WTC11 (cell line): ENCODE measurements at regions not wholly inside any gene's neighbourhood (a gene's known extent, or its start where the extent isn't known, plus 50 kb on each side); places are given as distances from the start of the nearest gene placed in this dataset.

ENCODE experiments used
- FOXP4 ChIP-seq: sonication (generic); formaldehyde crosslinking; IDR thresholded peaks from 2 replicates; pipeline ENCODE4 v1.8.0; 2022; ENCODE audit warnings: mild to moderate bottlenecking, missing genetic modification reagents
- KAT7 ChIP-seq: sonication (generic); formaldehyde crosslinking; IDR thresholded peaks from 2 replicates; pipeline ENCODE4 v1.8.1; 2023; ENCODE audit warnings: missing genetic modification reagents, mild to moderate bottlenecking, borderline replicate concordance
- NFE2L1 ChIP-seq: sonication (generic); formaldehyde crosslinking; IDR thresholded peaks from 2 replicates; pipeline ENCODE4 v1.8.1; 2023; ENCODE audit warnings: missing genetic modification reagents
- NR2C2 ChIP-seq: sonication (generic); formaldehyde crosslinking; IDR thresholded peaks from 2 replicates; pipeline ENCODE4 v1.8.0; 2022; ENCODE audit warnings: mild to moderate bottlenecking, missing genetic modification reagents
- PRRX2 ChIP-seq: fragments of 250-450 bp; sonication (Bioruptor Pico); IDR thresholded peaks from 2 replicates; pipeline ENCODE4 v1.8.0; 2021; ENCODE audit warnings: mild to moderate bottlenecking
- ZNF423 ChIP-seq: fragments of 250-450 bp; sonication (Bioruptor Pico); IDR thresholded peaks from 2 replicates; pipeline ENCODE4 v2.1.2; 2022; ENCODE audit warnings: mild to moderate bottlenecking, moderate library complexity
- TF ChIP-seq, protein P1 (sequence below): fragments of 200-600 bp; IDR thresholded peaks from 2 replicates; pipeline ENCODE4 v1.8.0; 2022; ENCODE audit warnings: antibody characterized with exemption
- TF ChIP-seq, protein P2 (sequence below): sonication (generic); formaldehyde crosslinking; IDR thresholded peaks from 2 replicates; pipeline ENCODE4 v1.8.1; 2022; ENCODE audit warnings: missing genetic modification reagents, borderline replicate concordance
- TF ChIP-seq, protein P3 (sequence below): sonication (generic); formaldehyde crosslinking; IDR thresholded peaks from 2 replicates; pipeline ENCODE4 v1.8.0; 2023; ENCODE audit warnings: missing genetic modification reagents

DNA sequence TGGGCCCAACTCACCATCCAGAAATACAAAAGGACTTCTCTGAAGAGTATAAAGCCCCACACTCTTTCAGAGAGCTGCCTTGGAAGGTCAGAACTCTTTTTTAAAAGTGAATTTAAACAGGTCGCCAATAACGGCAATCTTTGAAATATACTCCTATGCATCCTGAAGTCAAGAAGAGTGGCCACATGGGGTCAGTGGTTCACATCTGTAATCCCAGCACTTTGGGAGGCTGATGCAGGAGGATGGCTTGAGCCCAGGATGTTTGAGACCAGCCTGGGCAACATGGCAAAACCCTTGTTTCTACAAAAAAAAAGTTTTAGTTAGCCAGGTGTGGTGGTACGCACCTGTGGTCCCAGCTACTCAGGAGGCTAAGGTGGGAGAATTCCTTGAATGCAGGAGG, 68.1 kb upstream of the FZD7 start:
- no peak for TF ChIP-seq ZNF423 (CRISPR knock-in tag)
- TF ChIP-seq NFE2L1 (CRISPR knock-in tag), result no peak
- no peak for TF ChIP-seq PRRX2 (CRISPR knock-in tag)
- TF ChIP-seq, protein P1, sequence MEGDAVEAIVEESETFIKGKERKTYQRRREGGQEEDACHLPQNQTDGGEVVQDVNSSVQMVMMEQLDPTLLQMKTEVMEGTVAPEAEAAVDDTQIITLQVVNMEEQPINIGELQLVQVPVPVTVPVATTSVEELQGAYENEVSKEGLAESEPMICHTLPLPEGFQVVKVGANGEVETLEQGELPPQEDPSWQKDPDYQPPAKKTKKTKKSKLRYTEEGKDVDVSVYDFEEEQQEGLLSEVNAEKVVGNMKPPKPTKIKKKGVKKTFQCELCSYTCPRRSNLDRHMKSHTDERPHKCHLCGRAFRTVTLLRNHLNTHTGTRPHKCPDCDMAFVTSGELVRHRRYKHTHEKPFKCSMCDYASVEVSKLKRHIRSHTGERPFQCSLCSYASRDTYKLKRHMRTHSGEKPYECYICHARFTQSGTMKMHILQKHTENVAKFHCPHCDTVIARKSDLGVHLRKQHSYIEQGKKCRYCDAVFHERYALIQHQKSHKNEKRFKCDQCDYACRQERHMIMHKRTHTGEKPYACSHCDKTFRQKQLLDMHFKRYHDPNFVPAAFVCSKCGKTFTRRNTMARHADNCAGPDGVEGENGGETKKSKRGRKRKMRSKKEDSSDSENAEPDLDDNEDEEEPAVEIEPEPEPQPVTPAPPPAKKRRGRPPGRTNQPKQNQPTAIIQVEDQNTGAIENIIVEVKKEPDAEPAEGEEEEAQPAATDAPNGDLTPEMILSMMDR, result no peak
- TF ChIP-seq, protein P2, sequence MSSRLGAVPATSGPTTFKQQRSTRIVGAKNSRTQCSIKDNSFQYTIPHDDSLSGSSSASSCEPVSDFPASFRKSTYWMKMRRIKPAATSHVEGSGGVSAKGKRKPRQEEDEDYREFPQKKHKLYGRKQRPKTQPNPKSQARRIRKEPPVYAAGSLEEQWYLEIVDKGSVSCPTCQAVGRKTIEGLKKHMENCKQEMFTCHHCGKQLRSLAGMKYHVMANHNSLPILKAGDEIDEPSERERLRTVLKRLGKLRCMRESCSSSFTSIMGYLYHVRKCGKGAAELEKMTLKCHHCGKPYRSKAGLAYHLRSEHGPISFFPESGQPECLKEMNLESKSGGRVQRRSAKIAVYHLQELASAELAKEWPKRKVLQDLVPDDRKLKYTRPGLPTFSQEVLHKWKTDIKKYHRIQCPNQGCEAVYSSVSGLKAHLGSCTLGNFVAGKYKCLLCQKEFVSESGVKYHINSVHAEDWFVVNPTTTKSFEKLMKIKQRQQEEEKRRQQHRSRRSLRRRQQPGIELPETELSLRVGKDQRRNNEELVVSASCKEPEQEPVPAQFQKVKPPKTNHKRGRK (CRISPR knock-in tag), result no peak
- TF ChIP-seq NR2C2, result no peak
- no peak for TF ChIP-seq FOXP4 (CRISPR knock-in tag)
- TF ChIP-seq, protein P3, sequence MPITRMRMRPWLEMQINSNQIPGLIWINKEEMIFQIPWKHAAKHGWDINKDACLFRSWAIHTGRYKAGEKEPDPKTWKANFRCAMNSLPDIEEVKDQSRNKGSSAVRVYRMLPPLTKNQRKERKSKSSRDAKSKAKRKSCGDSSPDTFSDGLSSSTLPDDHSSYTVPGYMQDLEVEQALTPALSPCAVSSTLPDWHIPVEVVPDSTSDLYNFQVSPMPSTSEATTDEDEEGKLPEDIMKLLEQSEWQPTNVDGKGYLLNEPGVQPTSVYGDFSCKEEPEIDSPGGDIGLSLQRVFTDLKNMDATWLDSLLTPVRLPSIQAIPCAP (CRISPR knock-in tag), result no peak
- TF ChIP-seq KAT7 (CRISPR knock-in tag), result no peak
